Gastroesophageal sphincter (tissue), 3 donors: ENCODE measurements at regions not wholly inside any gene's neighbourhood (a gene's known extent, or its start where the extent isn't known, plus 50 kb on each side); places are given as distances from the start of the nearest gene placed in this dataset.

Experiments
- EP300 ChIP-seq: sonication (generic); formaldehyde crosslinking; IDR thresholded peaks from one replicate; pipeline ENCODE4 v1.6.1; 2017; ENCODE audit warnings: antibody characterized with exemption, mild to moderate bottlenecking
- POLR2A ChIP-seq, 2 donors: fragments of 450-650 bp; IDR thresholded peaks; one replicate each; pipeline ENCODE4 v1.6.1; 2017; ENCODE audit warnings: antibody characterized with exemption in 2 of 2, mild to moderate bottlenecking in 2 of 2, moderate library complexity in 1 of 2
- TF ChIP-seq, protein P1 (sequence below), 4 experiments: fragments of 200-600 bp in 2 of 4; fragments of 450-650 bp in 2 of 4; sonication (generic) in 1 of 4; IDR thresholded peaks; one replicate each; pipeline ENCODE4 v1.5.1; 2017 to 2019; ENCODE audit warnings: antibody characterized with exemption in 4 of 4, mild to moderate bottlenecking in 2 of 4, moderate library complexity in 2 of 4

DNA sequence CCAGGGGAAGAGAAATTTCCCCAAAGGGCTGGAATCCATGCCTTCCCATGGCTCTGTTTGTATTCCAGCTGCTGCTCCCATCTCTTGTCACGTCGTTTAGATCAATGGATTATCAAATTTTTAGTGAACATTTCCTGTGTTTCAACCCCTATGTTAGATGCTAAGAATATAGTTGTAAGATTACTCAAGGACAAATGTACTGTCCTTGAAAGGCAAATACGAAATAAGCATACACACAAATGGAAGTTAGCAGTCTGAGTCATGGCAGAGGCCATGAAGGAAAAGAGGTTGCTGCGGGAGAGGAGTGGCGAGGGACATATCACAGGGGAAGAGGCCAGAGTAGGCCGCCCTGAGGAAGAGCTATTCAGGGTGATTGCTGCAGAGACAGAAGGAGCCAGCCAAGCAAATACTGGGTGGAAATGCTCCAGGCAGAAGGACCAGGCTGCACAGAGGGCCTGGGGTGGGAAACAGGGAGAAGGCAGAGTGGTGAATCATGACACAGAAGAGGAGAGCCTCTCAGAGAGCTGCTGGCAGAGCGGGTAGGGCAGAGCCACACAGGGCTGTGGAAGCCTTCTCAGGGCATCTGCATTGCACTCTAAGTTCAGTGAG, 219.2 kb upstream of the LRFN2 start:
- TF ChIP-seq POLR2A (IDR thresholded peaks at IDR 0.05) (no peak), EP300 (no peak)
- TF ChIP-seq, protein P1, sequence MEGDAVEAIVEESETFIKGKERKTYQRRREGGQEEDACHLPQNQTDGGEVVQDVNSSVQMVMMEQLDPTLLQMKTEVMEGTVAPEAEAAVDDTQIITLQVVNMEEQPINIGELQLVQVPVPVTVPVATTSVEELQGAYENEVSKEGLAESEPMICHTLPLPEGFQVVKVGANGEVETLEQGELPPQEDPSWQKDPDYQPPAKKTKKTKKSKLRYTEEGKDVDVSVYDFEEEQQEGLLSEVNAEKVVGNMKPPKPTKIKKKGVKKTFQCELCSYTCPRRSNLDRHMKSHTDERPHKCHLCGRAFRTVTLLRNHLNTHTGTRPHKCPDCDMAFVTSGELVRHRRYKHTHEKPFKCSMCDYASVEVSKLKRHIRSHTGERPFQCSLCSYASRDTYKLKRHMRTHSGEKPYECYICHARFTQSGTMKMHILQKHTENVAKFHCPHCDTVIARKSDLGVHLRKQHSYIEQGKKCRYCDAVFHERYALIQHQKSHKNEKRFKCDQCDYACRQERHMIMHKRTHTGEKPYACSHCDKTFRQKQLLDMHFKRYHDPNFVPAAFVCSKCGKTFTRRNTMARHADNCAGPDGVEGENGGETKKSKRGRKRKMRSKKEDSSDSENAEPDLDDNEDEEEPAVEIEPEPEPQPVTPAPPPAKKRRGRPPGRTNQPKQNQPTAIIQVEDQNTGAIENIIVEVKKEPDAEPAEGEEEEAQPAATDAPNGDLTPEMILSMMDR (IDR thresholded peaks at IDR 0.05) = no peak
